ENCODE measurements at regions not wholly inside any gene's neighbourhood (a gene's known extent, or its start where the extent isn't known, plus 50 kb on each side); places are given as distances from the start of the nearest gene placed in this dataset.

GRCh38 chr4:138487230-138487629 is 245.1 kb upstream of the SLC7A11 start:
- TF ChIP-seq POLR2A (IDR thresholded peaks at IDR 0.05; ENCODE audit: low read depth, low read length) (no peak), TAF1 (IDR thresholded peaks at IDR 0.05; ENCODE audit: low read depth, low read length) (no peak), POLR2AphosphoS5 (IDR thresholded peaks at IDR 0.05; ENCODE audit: low read depth, low read length) (no peak), SPI1 (IDR thresholded peaks at IDR 0.05; ENCODE audit: low read depth, low read length) (no peak), POU2F2 (IDR thresholded peaks at IDR 0.05; ENCODE audit: low read depth, low read length) (no peak)

Measured in GM12891 (cell line).